ENCODE measurements at regions not wholly inside any gene's neighbourhood (a gene's known extent, or its start where the extent isn't known, plus 50 kb on each side); places are given as distances from the start of the nearest gene placed in this dataset.

GRCh38 chr1:221462345-221462744, 279.5 kb downstream of the DUSP10 start:
- no peak for DNase-seq (ENCODE audit: low spot score)

GRCh38 chr1:221468546-221468945, 273.3 kb downstream of the DUSP10 start:
- no peak for DNase-seq (ENCODE audit: low spot score)
- Mint-ChIP-seq H3K4me3 (no peak overlapping the region), H3K27ac (no peak overlapping the region), H3K9me3 (no peaks in the 10 kb centered on the region), H3K27me3 (ENCODE audit: low read depth) (peaks cover 2% of the 10 kb centered on the region), H3K36me3 (ENCODE audit: low read depth) (no peaks in the 10 kb centered on the region), H3K4me1 (ENCODE audit: low read depth) (no peaks in the 10 kb centered on the region)

More at GRCh38 chr1:221462345-221462744, 279.5 kb downstream of the DUSP10 start:
- Mint-ChIP-seq H3K9me3 (no peaks in the 10 kb centered on the region), H3K4me1 (ENCODE audit: low read depth) (no peaks in the 10 kb centered on the region), H3K27ac (no peak overlapping the region), H3K27me3 (ENCODE audit: low read depth) (peaks cover 12% of the 10 kb centered on the region), H3K36me3 (ENCODE audit: low read depth) (no peaks in the 10 kb centered on the region), H3K4me3 (no peak overlapping the region)

GRCh38 chr1:221469476-221469875, 272.4 kb downstream of the DUSP10 start:
- Mint-ChIP-seq H3K36me3 (ENCODE audit: low read depth) (no peaks in the 10 kb centered on the region), H3K27ac (no peak overlapping the region), H3K9me3 (no peaks in the 10 kb centered on the region), H3K27me3 (ENCODE audit: low read depth) (peaks cover 2% of the 10 kb centered on the region), H3K4me1 (ENCODE audit: low read depth) (no peaks in the 10 kb centered on the region), H3K4me3 (no peak overlapping the region)
- no peak for DNase-seq (ENCODE audit: low spot score)

- Mint-ChIP-seq H3K9me3 (no peaks in the 10 kb centered on the region), H3K4me3 (no peak overlapping the region), H3K36me3 (ENCODE audit: low read depth) (no peaks in the 10 kb centered on the region), H3K27ac (no peak overlapping the region), H3K4me1 (ENCODE audit: low read depth) (no peaks in the 10 kb centered on the region), H3K27me3 (ENCODE audit: low read depth) (peaks cover 2% of the 10 kb centered on the region)
- no peak for DNase-seq (ENCODE audit: low spot score)
Measured at GRCh38 chr1:221470000-221470698, 271.7 kb downstream of the DUSP10 start.

GRCh38 chr1:221473411-221473810, 268.5 kb downstream of the DUSP10 start:
- peaks cover 4% of the 10 kb centered on the region for H3K27me3 Mint-ChIP-seq (ENCODE audit: low read depth)
- DNase-seq (ENCODE audit: low spot score): no peak
- H3K9me3 Mint-ChIP-seq: no peaks in the 10 kb centered on the region
- no peak overlapping the region for H3K4me3 Mint-ChIP-seq
- H3K4me1 Mint-ChIP-seq (ENCODE audit: low read depth): peaks cover 4% of the 10 kb centered on the region
- no peak overlapping the region for H3K27ac Mint-ChIP-seq
- H3K36me3 Mint-ChIP-seq (ENCODE audit: low read depth): no peaks in the 10 kb centered on the region

- H3K27ac Mint-ChIP-seq: no peak overlapping the region
Measured at GRCh38 chr1:221477252-221477651, 264.6 kb downstream of the DUSP10 start.

GRCh38 chr1:221478050-221478949, 263.6 kb downstream of the DUSP10 start:
- Mint-ChIP-seq H3K27ac (no peak overlapping the region), H3K4me3 (no peak overlapping the region), H3K36me3 (ENCODE audit: low read depth) (no peaks in the 10 kb centered on the region), H3K9me3 (no peaks in the 10 kb centered on the region), H3K27me3 (ENCODE audit: low read depth) (peaks cover 9% of the 10 kb centered on the region), H3K4me1 (ENCODE audit: low read depth) (peaks cover 4% of the 10 kb centered on the region)
- DNase-seq (ENCODE audit: low spot score): peak; percentile 40

More at GRCh38 chr1:221477252-221477651, 264.6 kb downstream of the DUSP10 start:
- DNase-seq (ENCODE audit: low spot score): no peak
- Mint-ChIP-seq H3K4me1 (ENCODE audit: low read depth) (peaks cover 4% of the 10 kb centered on the region), H3K4me3 (no peak overlapping the region), H3K36me3 (ENCODE audit: low read depth) (no peaks in the 10 kb centered on the region), H3K9me3 (no peaks in the 10 kb centered on the region), H3K27me3 (ENCODE audit: low read depth) (peaks cover 9% of the 10 kb centered on the region)

GRCh38 chr1:221487781-221488524, 253.9 kb downstream of the DUSP10 start:
- H3K4me1 Mint-ChIP-seq (ENCODE audit: low read depth): no peaks in the 10 kb centered on the region

GRCh38 chr1:221488550-221488949, 253.3 kb downstream of the DUSP10 start:
- Mint-ChIP-seq H3K27me3 (ENCODE audit: low read depth) (peaks cover 6% of the 10 kb centered on the region), H3K27ac (no peak overlapping the region), H3K9me3 (no peaks in the 10 kb centered on the region), H3K4me3 (no peak overlapping the region), H3K4me1 (ENCODE audit: low read depth) (no peaks in the 10 kb centered on the region), H3K36me3 (ENCODE audit: low read depth) (no peaks in the 10 kb centered on the region)
- DNase-seq (ENCODE audit: low spot score): no peak

More at GRCh38 chr1:221487781-221488524, 253.9 kb downstream of the DUSP10 start:
- Mint-ChIP-seq H3K36me3 (ENCODE audit: low read depth) (no peaks in the 10 kb centered on the region), H3K9me3 (no peaks in the 10 kb centered on the region), H3K27me3 (ENCODE audit: low read depth) (peaks cover 6% of the 10 kb centered on the region), H3K27ac (no peak overlapping the region), H3K4me3 (no peak overlapping the region)
- no peak for DNase-seq (ENCODE audit: low spot score)

GRCh38 chr1:221494670-221495069, 247.2 kb downstream of the DUSP10 start:
- Mint-ChIP-seq H3K27me3 (ENCODE audit: low read depth) (peaks cover 6% of the 10 kb centered on the region), H3K9me3 (no peaks in the 10 kb centered on the region), H3K4me1 (ENCODE audit: low read depth) (no peaks in the 10 kb centered on the region), H3K36me3 (ENCODE audit: low read depth) (no peaks in the 10 kb centered on the region), H3K27ac (no peak overlapping the region), H3K4me3 (no peak overlapping the region)
- DNase-seq (ENCODE audit: low spot score): no peak

- Mint-ChIP-seq H3K4me1 (ENCODE audit: low read depth) (no peaks in the 10 kb centered on the region), H3K9me3 (no peaks in the 10 kb centered on the region), H3K4me3 (no peak overlapping the region), H3K27me3 (ENCODE audit: low read depth) (peaks cover 2% of the 10 kb centered on the region), H3K36me3 (ENCODE audit: low read depth) (no peaks in the 10 kb centered on the region), H3K27ac (no peak overlapping the region)
- no peak for DNase-seq (ENCODE audit: low spot score)
Measured at GRCh38 chr1:221497046-221497445, 244.8 kb downstream of the DUSP10 start.

GRCh38 chr1:221503268-221503667, 238.6 kb downstream of the DUSP10 start:
- H3K36me3 Mint-ChIP-seq (ENCODE audit: low read depth): no peaks in the 10 kb centered on the region
- peaks cover 8% of the 10 kb centered on the region for H3K9me3 Mint-ChIP-seq
- no peak for DNase-seq (ENCODE audit: low spot score)
- H3K27ac Mint-ChIP-seq: no peak overlapping the region
- H3K4me3 Mint-ChIP-seq: no peak overlapping the region
- peaks cover 7% of the 10 kb centered on the region for H3K27me3 Mint-ChIP-seq (ENCODE audit: low read depth)
- no peaks in the 10 kb centered on the region for H3K4me1 Mint-ChIP-seq (ENCODE audit: low read depth)

- Mint-ChIP-seq H3K27ac (no peak overlapping the region), H3K36me3 (ENCODE audit: low read depth) (no peaks in the 10 kb centered on the region), H3K4me3 (no peak overlapping the region), H3K27me3 (ENCODE audit: low read depth) (peaks cover 15% of the 10 kb centered on the region), H3K9me3 (peaks cover 8% of the 10 kb centered on the region), H3K4me1 (ENCODE audit: low read depth) (no peaks in the 10 kb centered on the region)
- DNase-seq (ENCODE audit: low spot score): no peak
Measured at GRCh38 chr1:221509575-221510355, 232.1 kb downstream of the DUSP10 start.
